BJ (cell line): ENCODE measurements at regions not wholly inside any gene's neighbourhood (a gene's known extent, or its start where the extent isn't known, plus 50 kb on each side); places are given as distances from the start of the nearest gene placed in this dataset.

Experiments
- CTCF ChIA-PET: fragments of 350-600 bp; formaldehyde crosslinking; extraction: SDS; loops from one replicate; lab custom pipeline; 2021; ENCODE audit warnings: antibody characterized with exemption, inconsistent platforms; lab: Yijun Ruan, JAX
- POLR2A ChIA-PET: fragments of 300-600 bp; sonication (Branson Sonifier 250); formaldehyde crosslinking; extraction: SDS; loops from one replicate; lab custom pipeline; 2021; ENCODE audit warnings: antibody characterized with exemption; lab: Charles Lee
- DNase-seq: peaks from one replicate; pipeline ENCODE4 v3.0.0-alpha.2; 2011; ENCODE audit warnings: low read depth
- H3K27me3 ChIP-seq: 2 replicates; pipeline ENCODE4 v1.6.0; 2011; ENCODE audit warnings: low read length; ENCODE audit not compliant: control insufficient read depth, insufficient read depth
- H3K36me3 ChIP-seq: 2 replicates; pipeline ENCODE4 v1.5.1; 2011; ENCODE audit warnings: low read length; ENCODE audit not compliant: control insufficient read depth, insufficient read depth
- H3K4me3 ChIP-seq: 2 replicates; pipeline ENCODE4 v1.5.1; 2011; ENCODE audit warnings: low read depth, mild to moderate bottlenecking, control low read depth, low read length
- TF ChIP-seq, protein P1 (sequence below): IDR thresholded peaks from 2 replicates; pipeline ENCODE4 v1.5.1; 2011; ENCODE audit warnings: low read depth, mild to moderate bottlenecking, control low read depth, inconsistent platforms, low read length, moderate library complexity; ENCODE audit not compliant: insufficient read depth

DNA sequence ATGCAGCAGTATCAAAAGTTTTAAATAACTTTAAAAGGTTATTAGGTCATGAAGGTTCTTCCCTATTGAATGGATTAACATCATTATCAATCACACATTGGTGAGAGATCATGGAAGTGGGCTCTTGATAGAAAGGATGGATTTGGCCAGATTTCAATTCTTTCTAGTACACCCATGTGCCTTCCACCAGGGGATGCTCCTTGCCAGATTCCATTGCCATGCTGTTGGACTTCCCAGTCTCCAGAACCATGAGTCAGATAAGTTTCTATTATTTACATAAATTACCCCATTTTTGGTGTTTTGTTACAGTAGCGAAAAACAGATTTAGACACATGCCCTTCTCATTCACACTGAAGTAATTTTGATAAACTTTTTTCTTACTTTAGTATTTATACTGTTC is 1010.6 kb upstream of the C9orf72 start:
- TF ChIP-seq, protein P1, sequence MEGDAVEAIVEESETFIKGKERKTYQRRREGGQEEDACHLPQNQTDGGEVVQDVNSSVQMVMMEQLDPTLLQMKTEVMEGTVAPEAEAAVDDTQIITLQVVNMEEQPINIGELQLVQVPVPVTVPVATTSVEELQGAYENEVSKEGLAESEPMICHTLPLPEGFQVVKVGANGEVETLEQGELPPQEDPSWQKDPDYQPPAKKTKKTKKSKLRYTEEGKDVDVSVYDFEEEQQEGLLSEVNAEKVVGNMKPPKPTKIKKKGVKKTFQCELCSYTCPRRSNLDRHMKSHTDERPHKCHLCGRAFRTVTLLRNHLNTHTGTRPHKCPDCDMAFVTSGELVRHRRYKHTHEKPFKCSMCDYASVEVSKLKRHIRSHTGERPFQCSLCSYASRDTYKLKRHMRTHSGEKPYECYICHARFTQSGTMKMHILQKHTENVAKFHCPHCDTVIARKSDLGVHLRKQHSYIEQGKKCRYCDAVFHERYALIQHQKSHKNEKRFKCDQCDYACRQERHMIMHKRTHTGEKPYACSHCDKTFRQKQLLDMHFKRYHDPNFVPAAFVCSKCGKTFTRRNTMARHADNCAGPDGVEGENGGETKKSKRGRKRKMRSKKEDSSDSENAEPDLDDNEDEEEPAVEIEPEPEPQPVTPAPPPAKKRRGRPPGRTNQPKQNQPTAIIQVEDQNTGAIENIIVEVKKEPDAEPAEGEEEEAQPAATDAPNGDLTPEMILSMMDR = no peak
- Histone ChIP-seq H3K4me3 (no peak overlapping the region), H3K27me3 (no peaks in the 10 kb centered on the region), H3K36me3 (no peaks in the 10 kb centered on the region)
- no peak for DNase-seq
- ChIA-PET CTCF (no interaction called here), POLR2A (no interaction called here)

DNA sequence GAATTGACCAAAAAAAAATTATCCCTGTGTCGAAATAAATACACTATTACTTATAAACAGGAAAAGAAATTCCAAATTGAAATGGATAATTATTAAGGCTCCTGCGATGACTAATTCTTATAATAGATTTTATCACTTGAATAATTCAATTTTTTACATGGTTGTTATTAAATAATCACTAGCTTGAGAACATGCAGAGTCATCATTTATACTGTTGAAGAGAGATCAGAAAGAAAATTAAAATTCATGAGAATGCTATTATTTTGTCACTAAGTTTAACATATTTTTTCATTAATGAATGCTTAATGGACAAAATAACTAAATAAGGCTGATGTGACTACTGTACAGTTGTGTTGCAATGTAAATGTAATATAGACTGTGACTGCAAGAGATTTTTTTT is 1011.3 kb upstream of the C9orf72 start:
- ChIA-PET POLR2A (no interaction called here), CTCF (no interaction called here)
- no peak for DNase-seq
- TF ChIP-seq, protein P1 = no peak
- H3K27me3 ChIP-seq = no peaks in the 10 kb centered on the region
- no peaks in the 10 kb centered on the region for H3K36me3 ChIP-seq
- H3K4me3 ChIP-seq = no peak overlapping the region

DNA sequence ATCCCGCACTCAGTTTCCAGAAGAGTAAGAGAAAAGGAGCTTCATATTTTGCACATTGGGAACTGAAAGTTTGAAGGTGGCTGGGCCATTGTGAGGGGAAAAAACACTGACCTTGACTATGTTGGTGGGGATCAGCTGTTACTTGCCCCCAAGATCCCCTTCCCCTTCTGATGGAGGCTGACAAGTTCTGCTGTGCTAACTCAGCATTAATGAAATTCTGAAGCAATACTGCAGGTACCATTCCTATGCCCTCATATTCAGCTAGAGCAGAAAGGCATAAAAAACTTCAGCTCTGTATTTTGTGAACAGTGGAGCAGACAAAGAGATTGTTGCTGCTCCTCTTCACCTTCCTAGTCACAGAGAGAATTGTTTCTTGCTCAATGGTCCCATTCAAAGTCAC is 1013.8 kb upstream of the C9orf72 start:
- Histone ChIP-seq H3K27me3 (no peaks in the 10 kb centered on the region), H3K4me3 (no peak overlapping the region), H3K36me3 (no peaks in the 10 kb centered on the region)
- DNase-seq = no peak
- ChIA-PET POLR2A (no interaction called here), CTCF (no interaction called here)
- TF ChIP-seq, protein P1 = no peak

DNA sequence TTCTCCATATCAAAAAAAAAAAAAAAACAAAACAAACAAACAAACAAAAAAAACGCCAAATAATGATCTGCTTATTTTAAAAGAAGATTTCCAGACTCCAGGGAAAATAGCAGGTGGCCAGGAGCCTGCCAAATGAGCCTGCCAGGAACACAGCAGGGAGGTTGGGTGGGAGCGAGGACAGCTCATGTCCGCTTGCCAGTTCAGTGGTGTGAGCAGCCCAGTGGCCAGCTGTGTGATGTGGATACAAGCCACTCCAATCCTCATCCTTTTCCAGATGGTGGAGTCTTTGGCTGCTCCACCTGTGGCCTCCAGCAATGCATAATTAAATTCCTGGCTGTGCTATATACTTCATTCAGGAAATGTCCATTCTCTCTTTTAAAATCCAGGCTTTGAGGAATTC is 1025.1 kb upstream of the C9orf72 start:
- ChIA-PET CTCF (no interaction called here), POLR2A (no interaction called here)
- DNase-seq = no peak
- H3K27me3 ChIP-seq = no peaks in the 10 kb centered on the region
- H3K36me3 ChIP-seq = no peaks in the 10 kb centered on the region
- TF ChIP-seq, protein P1 = no peak
- no peak overlapping the region for H3K4me3 ChIP-seq

DNA sequence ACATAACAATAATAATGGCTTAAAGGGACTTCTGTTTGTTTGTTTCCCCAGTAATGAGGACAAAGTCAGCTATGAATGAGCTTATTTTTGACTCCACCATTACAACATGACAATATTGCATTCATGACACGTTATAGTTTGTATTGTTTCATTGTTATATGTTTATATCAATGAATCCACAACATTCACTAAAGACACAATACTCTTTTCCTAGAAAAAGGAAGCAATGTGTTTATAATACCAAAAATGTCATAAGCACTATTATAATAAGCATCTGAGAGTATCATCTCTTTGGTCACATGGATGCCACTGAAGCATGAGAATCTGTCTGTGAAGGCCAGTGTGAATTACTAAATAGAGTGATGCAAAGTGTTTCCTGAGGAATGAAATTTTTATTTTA is 1026.9 kb upstream of the C9orf72 start:
- TF ChIP-seq, protein P1 = no peak
- Histone ChIP-seq H3K4me3 (no peak overlapping the region), H3K36me3 (no peaks in the 10 kb centered on the region), H3K27me3 (no peaks in the 10 kb centered on the region)
- no peak for DNase-seq
- ChIA-PET POLR2A (no interaction called here), CTCF (no interaction called here)
